HEK293 (cell line): ENCODE measurements at regions not wholly inside any gene's neighbourhood (a gene's known extent, or its start where the extent isn't known, plus 50 kb on each side); places are given as distances from the start of the nearest gene placed in this dataset.
A peak's percentile ranks its signal among the peaks of the same experiment; 100 is the strongest.

Source experiments
- CTCF ChIA-PET: fragments of 350-600 bp; formaldehyde crosslinking; extraction: SDS; loops from one replicate; lab custom pipeline; 2021; ENCODE audit warnings: antibody characterized with exemption; lab: Yijun Ruan, JAX
- POLR2A ChIA-PET: fragments of 300-600 bp; formaldehyde crosslinking; extraction: SDS; loops from one replicate; lab custom pipeline; 2020; ENCODE audit warnings: antibody characterized with exemption, inconsistent platforms; lab: Yijun Ruan, JAX
- H3K27ac ChIP-seq: fragments of 200-500 bp; sonication (Bioruptor generic); 2 replicates; pipeline ENCODE4 v1.5.1; 2014; ENCODE audit warnings: low read depth, low read length, control low read depth, inconsistent platforms; ENCODE audit errors: extremely low read depth
- H3K36me3 ChIP-seq, 2 experiments: fragments of 200-500 bp in 1 of 2; sonication (Bioruptor generic) in 1 of 2; 1 replicate in 1 of 2; 2 replicates in 1 of 2; pipeline ENCODE4 v1.5.1; 2014 to 2017; ENCODE audit warnings: inconsistent platforms in 2 of 2, low read length in 2 of 2; ENCODE audit not compliant: control insufficient read depth in 2 of 2, insufficient read depth in 1 of 2
- H3K4me1 ChIP-seq: fragments of 200-500 bp; sonication (Bioruptor generic); 2 replicates; pipeline ENCODE4 v1.5.1; 2014; ENCODE audit warnings: mild to moderate bottlenecking, low read length, inconsistent platforms; ENCODE audit not compliant: control insufficient read depth, insufficient read depth
- H3K4me3 ChIP-seq: 2 replicates; pipeline ENCODE4 v1.5.1; 2011; ENCODE audit warnings: low read depth, mild to moderate bottlenecking, control low read depth, low read length, moderate library complexity
- H3K9me3 ChIP-seq: fragments of 200-500 bp; sonication (Bioruptor generic); 2 replicates; pipeline ENCODE4 v1.5.1; 2014; ENCODE audit warnings: low read depth, low read length, inconsistent platforms; ENCODE audit not compliant: control insufficient read depth, insufficient read depth
- OSR2 ChIP-seq: fragments of 450-650 bp; formaldehyde crosslinking; IDR thresholded peaks from 2 replicates; pipeline ENCODE4 v1.5.1; 2016; ENCODE audit warnings: missing biosample characterization, missing genetic modification characterization
- ZNF133 ChIP-seq: fragments of 450-650 bp; formaldehyde crosslinking; IDR thresholded peaks from 2 replicates; pipeline ENCODE4 v1.5.1; 2016; ENCODE audit warnings: missing biosample characterization, missing genetic modification characterization
- ZNF174 ChIP-seq: fragments of 450-650 bp; formaldehyde crosslinking; IDR thresholded peaks from 2 replicates; pipeline ENCODE4 v1.5.0; 2017; ENCODE audit warnings: missing biosample characterization, mild to moderate bottlenecking, missing genetic modification characterization
- ZNF274 ChIP-seq, 2 experiments: fragments of 200-500 bp in 1 of 2; fragments of 450-650 bp in 1 of 2; sonication (Bioruptor generic) in 1 of 2; formaldehyde crosslinking in 1 of 2; IDR thresholded peaks; 2 replicates each; pipeline versions ENCODE4 v1.5.1 to v1.6.1; 2014 to 2016; ENCODE audit warnings: borderline replicate concordance in 1 of 2, inconsistent platforms in 1 of 2, low read length in 1 of 2, missing biosample characterization in 1 of 2, missing genetic modification characterization in 1 of 2
- ZNF394 ChIP-seq: fragments of 450-650 bp; formaldehyde crosslinking; IDR thresholded peaks from 2 replicates; pipeline ENCODE4 v1.5.1; 2016; ENCODE audit warnings: missing biosample characterization, missing genetic modification characterization, mild to moderate bottlenecking, moderate library complexity, borderline replicate concordance
- ZNF596 ChIP-seq: fragments of 450-650 bp; IDR thresholded peaks from 2 replicates; pipeline ENCODE4 v1.5.0; 2018; ENCODE audit warnings: missing biosample characterization, mild to moderate bottlenecking, missing genetic modification characterization, moderate library complexity
- ZNF670 ChIP-seq: fragments of 450-650 bp; formaldehyde crosslinking; IDR thresholded peaks from 2 replicates; pipeline ENCODE4 v1.5.1; 2016; ENCODE audit warnings: missing biosample characterization, missing genetic modification characterization, low read depth
- ZSCAN16 ChIP-seq: fragments of 450-650 bp; formaldehyde crosslinking; IDR thresholded peaks from 2 replicates; pipeline ENCODE4 v1.5.1; 2016; ENCODE audit warnings: missing biosample characterization, missing genetic modification characterization
- ZXDB ChIP-seq: fragments of 450-650 bp; formaldehyde crosslinking; IDR thresholded peaks from 2 replicates; pipeline ENCODE4 v1.5.1; 2016; ENCODE audit warnings: missing biosample characterization, missing genetic modification characterization
- TF ChIP-seq, protein P1 (sequence below): fragments of 450-650 bp; formaldehyde crosslinking; IDR thresholded peaks from 2 replicates; pipeline ENCODE4 v1.5.1; 2016; ENCODE audit warnings: missing biosample characterization, missing genetic modification characterization
- TF ChIP-seq, protein P2 (sequence below): fragments of 450-650 bp; formaldehyde crosslinking; IDR thresholded peaks from 2 replicates; pipeline ENCODE4 v1.5.1; 2017; ENCODE audit warnings: missing biosample characterization, missing genetic modification characterization
- TF ChIP-seq, protein P3 (sequence below): fragments of 450-650 bp; formaldehyde crosslinking; IDR thresholded peaks from 2 replicates; pipeline ENCODE4 v1.5.1; 2016; ENCODE audit warnings: missing biosample characterization, missing genetic modification characterization
- TF ChIP-seq, protein P4 (sequence below): fragments of 450-650 bp; formaldehyde crosslinking; IDR thresholded peaks from 2 replicates; pipeline ENCODE4 v1.5.1; 2016; ENCODE audit warnings: missing biosample characterization, missing genetic modification characterization
- TF ChIP-seq, protein P5 (sequence below): fragments of 450-650 bp; formaldehyde crosslinking; IDR thresholded peaks from 2 replicates; pipeline ENCODE4 v1.5.1; 2017; ENCODE audit warnings: missing biosample characterization, missing genetic modification characterization

DNA sequence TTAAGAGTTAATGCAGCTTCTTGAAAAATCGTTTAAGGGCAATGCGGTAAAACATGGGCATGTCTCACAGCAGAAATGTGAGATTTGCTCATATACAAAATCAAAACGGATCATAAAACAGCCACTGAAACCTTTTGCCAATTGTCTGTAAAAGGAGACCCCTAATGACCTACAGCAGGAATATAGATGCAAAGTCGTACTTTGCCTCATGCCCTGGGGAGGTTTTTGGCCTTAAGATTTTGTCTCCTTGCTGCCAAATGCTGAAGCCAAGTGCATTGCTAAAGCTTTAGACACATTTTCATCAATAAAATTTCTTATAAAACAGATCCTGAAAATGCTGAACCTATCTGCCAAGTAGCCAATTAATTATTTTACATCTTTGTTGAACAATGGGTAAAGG, 226.9 kb downstream of the TGFB2 start (continued):
- TF ChIP-seq ZNF394 (tag by site-specific recombination) = no peak
- TF ChIP-seq OSR2 (tag by site-specific recombination) = no peak
- TF ChIP-seq ZXDB (tag by site-specific recombination) = no peak
- TF ChIP-seq, all 188 proteins: peak for 0

DNA sequence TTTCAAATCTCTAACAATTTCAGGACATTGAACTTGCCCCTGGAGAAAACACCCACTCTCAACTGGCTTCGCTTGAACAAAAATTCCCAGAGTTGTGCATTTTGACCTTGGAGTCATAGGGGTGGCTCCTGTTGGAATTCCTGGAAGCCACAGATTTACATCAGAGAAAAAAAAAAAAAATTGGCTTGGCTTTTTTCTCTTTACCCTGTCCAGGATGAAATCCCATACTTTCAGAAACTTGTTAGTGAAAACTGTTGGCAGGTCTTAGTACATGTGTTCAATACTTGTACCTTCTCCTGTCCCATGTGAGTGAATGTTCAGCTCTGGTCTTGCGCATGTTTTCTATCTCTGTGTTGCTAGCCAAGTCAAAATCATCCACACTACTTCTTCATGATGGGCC, 228.8 kb downstream of the TGFB2 start:
- no peaks in the 10 kb centered on the region for H3K4me1 ChIP-seq
- no peaks in the 10 kb centered on the region for H3K9me3 ChIP-seq
- H3K27ac ChIP-seq = no peak overlapping the region
- H3K4me3 ChIP-seq = no peak overlapping the region
- no peak for TF ChIP-seq ZNF133 (tag by site-specific recombination)
- TF ChIP-seq, protein P1, sequence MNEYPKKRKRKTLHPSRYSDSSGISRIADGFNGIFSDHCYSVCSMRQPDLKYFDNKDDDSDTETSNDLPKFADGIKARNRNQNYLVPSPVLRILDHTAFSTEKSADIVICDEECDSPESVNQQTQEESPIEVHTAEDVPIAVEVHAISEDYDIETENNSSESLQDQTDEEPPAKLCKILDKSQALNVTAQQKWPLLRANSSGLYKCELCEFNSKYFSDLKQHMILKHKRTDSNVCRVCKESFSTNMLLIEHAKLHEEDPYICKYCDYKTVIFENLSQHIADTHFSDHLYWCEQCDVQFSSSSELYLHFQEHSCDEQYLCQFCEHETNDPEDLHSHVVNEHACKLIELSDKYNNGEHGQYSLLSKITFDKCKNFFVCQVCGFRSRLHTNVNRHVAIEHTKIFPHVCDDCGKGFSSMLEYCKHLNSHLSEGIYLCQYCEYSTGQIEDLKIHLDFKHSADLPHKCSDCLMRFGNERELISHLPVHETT (tag by site-specific recombination) = no peak
- TF ChIP-seq, protein P2, sequence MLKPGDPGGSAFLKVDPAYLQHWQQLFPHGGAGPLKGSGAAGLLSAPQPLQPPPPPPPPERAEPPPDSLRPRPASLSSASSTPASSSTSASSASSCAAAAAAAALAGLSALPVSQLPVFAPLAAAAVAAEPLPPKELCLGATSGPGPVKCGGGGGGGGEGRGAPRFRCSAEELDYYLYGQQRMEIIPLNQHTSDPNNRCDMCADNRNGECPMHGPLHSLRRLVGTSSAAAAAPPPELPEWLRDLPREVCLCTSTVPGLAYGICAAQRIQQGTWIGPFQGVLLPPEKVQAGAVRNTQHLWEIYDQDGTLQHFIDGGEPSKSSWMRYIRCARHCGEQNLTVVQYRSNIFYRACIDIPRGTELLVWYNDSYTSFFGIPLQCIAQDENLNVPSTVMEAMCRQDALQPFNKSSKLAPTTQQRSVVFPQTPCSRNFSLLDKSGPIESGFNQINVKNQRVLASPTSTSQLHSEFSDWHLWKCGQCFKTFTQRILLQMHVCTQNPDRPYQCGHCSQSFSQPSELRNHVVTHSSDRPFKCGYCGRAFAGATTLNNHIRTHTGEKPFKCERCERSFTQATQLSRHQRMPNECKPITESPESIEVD (tag by site-specific recombination) = no peak
- no peak for TF ChIP-seq ZNF174
- ChIA-PET CTCF (interaction anchor here (1.6 kb wide), 1 partner anchor 10 kb away, joined by 3 read pairs; no protein-coding TSS in a partner anchor), POLR2A (no interaction called here)
- no peaks in the 10 kb centered on the region for H3K36me3 ChIP-seq

DNA sequence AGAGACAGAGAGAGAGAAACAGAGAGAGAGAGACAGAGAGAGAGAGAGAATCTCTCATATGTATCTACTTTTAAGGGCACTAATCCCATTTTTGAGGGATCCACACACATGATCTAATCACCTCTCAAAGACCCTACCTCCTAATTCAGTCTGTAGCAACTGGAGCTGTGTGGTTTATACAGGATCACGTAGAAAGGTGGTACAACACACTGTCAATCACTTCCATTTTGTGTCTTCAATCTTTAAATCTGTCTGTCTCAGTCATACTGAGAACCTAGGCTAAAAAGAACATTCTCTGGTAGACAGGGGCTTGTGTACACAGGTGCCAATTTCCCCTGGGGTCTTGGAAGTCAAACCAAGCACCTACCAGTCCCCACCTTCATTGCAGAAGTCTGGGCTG, 229.9 kb downstream of the TGFB2 start:
- TF ChIP-seq ZNF596 (tag by site-specific recombination) (peak; percentile 72; the same call in 1 of the 2 replicates), ZNF274 (IDR thresholded peaks at IDR 0.05; ENCODE audit: low read length) (no peak), ZNF274 (tag by site-specific recombination; IDR thresholded peaks at IDR 0.05; ENCODE audit: borderline replicate concordance) (no peak), ZNF133 (tag by site-specific recombination) (peak; percentile 90), ZSCAN16 (tag by site-specific recombination) (no peak), ZNF670 (tag by site-specific recombination) (no peak)
- TF ChIP-seq, protein P3, sequence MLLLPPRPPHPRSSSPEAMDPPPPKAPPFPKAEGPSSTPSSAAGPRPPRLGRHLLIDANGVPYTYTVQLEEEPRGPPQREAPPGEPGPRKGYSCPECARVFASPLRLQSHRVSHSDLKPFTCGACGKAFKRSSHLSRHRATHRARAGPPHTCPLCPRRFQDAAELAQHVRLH (tag by site-specific recombination) = no peak
- TF ChIP-seq, protein P4, sequence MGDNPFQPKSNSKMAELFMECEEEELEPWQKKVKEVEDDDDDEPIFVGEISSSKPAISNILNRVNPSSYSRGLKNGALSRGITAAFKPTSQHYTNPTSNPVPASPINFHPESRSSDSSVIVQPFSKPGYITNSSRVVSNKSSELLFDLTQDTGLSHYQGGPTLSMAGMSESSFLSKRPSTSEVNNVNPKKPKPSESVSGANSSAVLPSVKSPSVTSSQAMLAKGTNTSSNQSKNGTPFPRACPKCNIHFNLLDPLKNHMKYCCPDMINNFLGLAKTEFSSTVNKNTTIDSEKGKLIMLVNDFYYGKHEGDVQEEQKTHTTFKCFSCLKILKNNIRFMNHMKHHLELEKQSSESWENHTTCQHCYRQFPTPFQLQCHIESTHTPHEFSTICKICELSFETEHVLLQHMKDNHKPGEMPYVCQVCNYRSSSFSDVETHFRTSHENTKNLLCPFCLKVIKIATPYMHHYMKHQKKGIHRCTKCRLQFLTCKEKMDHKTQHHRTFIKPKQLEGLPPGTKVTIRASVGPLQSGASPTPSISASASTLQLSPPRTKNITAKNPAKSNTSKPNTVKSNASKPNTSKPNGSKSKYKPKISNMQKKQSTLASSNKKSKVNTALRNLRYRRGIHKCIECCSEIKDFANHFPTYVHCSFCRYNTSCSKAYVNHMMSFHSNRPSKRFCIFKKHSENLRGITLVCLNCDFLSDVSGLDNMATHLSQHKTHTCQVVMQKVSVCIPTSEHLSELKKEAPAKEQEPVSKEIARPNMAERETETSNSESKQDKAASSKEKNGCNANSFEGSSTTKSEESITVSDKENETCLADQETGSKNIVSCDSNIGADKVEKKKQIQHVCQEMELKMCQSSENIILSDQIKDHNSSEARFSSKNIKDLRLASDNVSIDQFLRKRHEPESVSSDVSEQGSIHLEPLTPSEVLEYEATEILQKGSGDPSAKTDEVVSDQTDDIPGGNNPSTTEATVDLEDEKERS = no peak
- TF ChIP-seq, protein P5, sequence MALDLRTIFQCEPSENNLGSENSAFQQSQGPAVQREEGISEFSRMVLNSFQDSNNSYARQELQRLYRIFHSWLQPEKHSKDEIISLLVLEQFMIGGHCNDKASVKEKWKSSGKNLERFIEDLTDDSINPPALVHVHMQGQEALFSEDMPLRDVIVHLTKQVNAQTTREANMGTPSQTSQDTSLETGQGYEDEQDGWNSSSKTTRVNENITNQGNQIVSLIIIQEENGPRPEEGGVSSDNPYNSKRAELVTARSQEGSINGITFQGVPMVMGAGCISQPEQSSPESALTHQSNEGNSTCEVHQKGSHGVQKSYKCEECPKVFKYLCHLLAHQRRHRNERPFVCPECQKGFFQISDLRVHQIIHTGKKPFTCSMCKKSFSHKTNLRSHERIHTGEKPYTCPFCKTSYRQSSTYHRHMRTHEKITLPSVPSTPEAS (tag by site-specific recombination) = no peak
- TF ChIP-seq, all 188 proteins: peak for 2
- Histone ChIP-seq H3K27ac (no peak overlapping the region), H3K4me1 (no peaks in the 10 kb centered on the region), H3K36me3 (no peaks in the 10 kb centered on the region), H3K9me3 (no peaks in the 10 kb centered on the region), H3K4me3 (no peak overlapping the region)
- CTCF ChIA-PET = no interaction called here
- POLR2A ChIA-PET = no interaction called here
